ENCODE measurements at regions not wholly inside any gene's neighbourhood (a gene's known extent, or its start where the extent isn't known, plus 50 kb on each side); places are given as distances from the start of the nearest gene placed in this dataset.

DNA sequence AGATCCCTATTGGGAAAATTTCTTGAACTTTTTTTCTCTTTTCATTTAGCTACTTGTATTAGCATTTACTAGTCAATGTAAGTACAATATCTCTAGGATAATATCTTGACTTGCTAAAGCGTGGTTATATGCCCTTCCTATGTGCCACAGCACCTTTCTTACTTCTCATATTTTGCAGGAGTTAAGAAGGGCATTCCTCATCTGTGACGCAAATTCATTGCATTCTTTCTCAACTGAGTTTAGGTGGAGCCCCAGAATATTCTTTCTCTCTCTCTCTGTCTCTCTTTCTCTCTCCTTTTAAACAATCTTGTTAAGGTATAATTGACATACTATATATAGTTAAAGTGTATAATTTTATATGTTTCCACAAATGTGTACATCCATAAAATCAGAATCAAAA lies 266.1 kb downstream of the RAB38 start:
- DNase-seq (ENCODE audit: low spot score) (no peak), ATAC-seq (ENCODE audit: insufficient number of reproducible peaks, low FRiP score, low read depth) (no peak)
- H3K4me3 ChIP-seq, result no peak overlapping the region
- H3K27me3 ChIP-seq (replicated peaks; ENCODE audit: insufficient read depth), result no peaks in the 10 kb centered on the region
- H3K27ac ChIP-seq, result no peak overlapping the region
- H3K4me1 ChIP-seq (ENCODE audit: control insufficient read depth in 1 of 2, low read depth in 2 of 2), result no peaks in the 10 kb centered on the region
- TF ChIP-seq, protein P1, sequence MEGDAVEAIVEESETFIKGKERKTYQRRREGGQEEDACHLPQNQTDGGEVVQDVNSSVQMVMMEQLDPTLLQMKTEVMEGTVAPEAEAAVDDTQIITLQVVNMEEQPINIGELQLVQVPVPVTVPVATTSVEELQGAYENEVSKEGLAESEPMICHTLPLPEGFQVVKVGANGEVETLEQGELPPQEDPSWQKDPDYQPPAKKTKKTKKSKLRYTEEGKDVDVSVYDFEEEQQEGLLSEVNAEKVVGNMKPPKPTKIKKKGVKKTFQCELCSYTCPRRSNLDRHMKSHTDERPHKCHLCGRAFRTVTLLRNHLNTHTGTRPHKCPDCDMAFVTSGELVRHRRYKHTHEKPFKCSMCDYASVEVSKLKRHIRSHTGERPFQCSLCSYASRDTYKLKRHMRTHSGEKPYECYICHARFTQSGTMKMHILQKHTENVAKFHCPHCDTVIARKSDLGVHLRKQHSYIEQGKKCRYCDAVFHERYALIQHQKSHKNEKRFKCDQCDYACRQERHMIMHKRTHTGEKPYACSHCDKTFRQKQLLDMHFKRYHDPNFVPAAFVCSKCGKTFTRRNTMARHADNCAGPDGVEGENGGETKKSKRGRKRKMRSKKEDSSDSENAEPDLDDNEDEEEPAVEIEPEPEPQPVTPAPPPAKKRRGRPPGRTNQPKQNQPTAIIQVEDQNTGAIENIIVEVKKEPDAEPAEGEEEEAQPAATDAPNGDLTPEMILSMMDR (IDR thresholded peaks at IDR 0.05), result no peak
- no peaks in the 10 kb centered on the region for H3K9me3 ChIP-seq
- no peaks in the 10 kb centered on the region for H3K36me3 ChIP-seq

DNA sequence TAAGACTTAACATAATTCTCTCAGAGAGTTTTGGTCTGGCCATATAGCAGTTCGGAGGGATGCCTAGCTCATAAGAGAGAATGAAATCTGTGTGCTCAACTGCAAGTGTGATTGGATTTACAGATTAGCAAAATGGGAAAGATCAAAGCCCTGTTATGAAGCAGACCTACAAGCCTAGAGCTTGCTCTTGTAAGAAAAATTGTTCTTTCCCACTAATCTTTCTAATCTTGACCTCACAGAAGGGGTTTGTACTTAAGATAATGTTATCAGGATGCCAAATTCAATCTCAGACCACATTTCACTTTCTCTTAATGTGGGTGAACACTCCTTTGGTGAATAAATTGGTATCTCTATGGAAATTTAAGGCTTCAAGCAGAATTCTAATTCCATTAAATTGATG lies 267.2 kb downstream of the RAB38 start:
- DNase-seq (ENCODE audit: low spot score), result no peak
- TF ChIP-seq, protein P1 (IDR thresholded peaks at IDR 0.05), result no peak
- Histone ChIP-seq H3K9me3 (no peaks in the 10 kb centered on the region), H3K4me3 (no peak overlapping the region), H3K27me3 (replicated peaks; ENCODE audit: insufficient read depth) (no peaks in the 10 kb centered on the region), H3K27ac (no peak overlapping the region), H3K4me1 (ENCODE audit: control insufficient read depth in 1 of 2, low read depth in 2 of 2) (no peaks in the 10 kb centered on the region), H3K36me3 (no peaks in the 10 kb centered on the region)
- ATAC-seq (ENCODE audit: insufficient number of reproducible peaks, low FRiP score, low read depth), result no peak

DNA sequence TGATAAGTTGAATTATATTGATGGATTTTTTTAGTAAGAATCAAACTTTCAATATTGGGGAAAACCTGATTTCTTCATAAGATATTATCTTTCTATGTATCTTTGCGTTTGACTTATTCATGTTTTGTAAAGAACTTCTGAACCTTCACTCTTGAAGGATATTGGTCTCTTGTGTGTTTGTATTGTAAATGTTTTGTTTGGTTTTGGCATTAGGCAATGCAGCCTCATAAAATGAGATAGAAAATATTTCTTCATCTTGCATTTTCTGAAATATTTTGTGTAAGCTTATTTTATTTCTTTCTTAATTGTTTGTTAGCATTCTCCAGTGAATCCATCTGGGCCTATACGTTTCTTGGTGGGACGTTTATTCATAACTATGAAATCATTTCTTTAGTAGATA lies 271.9 kb downstream of the RAB38 start:
- H3K36me3 ChIP-seq, result no peaks in the 10 kb centered on the region
- DNase-seq (ENCODE audit: low spot score) (no peak), ATAC-seq (ENCODE audit: insufficient number of reproducible peaks, low FRiP score, low read depth) (no peak)
- H3K4me1 ChIP-seq (ENCODE audit: control insufficient read depth in 1 of 2, low read depth in 2 of 2), result no peaks in the 10 kb centered on the region
- H3K27me3 ChIP-seq (replicated peaks; ENCODE audit: insufficient read depth), result no peaks in the 10 kb centered on the region
- H3K9me3 ChIP-seq, result no peaks in the 10 kb centered on the region
- H3K27ac ChIP-seq, result no peak overlapping the region
- H3K4me3 ChIP-seq, result no peak overlapping the region
- TF ChIP-seq, protein P1 (IDR thresholded peaks at IDR 0.05), result no peak

DNA sequence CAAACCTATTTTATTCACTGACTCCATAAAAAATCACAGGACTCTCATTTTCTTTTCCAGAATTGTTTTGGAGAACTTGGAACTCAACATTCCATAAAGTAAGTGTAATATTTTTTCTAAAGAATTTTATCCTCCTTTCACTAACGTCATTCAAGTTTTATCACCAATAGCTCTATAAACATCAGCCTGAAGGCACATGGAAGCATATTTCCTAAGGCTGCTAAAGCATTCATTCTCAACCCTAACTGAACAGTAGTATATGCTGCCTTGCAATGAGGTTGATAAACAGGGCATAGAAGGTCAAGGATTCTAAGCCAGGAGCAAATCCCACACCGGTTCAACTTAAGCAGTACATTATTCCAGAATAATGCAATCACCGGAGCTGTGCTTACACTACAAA lies 273.9 kb downstream of the RAB38 start:
- no peak overlapping the region for H3K27ac ChIP-seq
- TF ChIP-seq, protein P1 (IDR thresholded peaks at IDR 0.05), result no peak
- H3K4me1 ChIP-seq (ENCODE audit: control insufficient read depth in 1 of 2, low read depth in 2 of 2), result no peaks in the 10 kb centered on the region
- no peaks in the 10 kb centered on the region for H3K27me3 ChIP-seq (replicated peaks; ENCODE audit: insufficient read depth)
- no peaks in the 10 kb centered on the region for H3K9me3 ChIP-seq
- no peak for DNase-seq (ENCODE audit: low spot score)
- no peak overlapping the region for H3K4me3 ChIP-seq
- no peak for ATAC-seq (ENCODE audit: insufficient number of reproducible peaks, low FRiP score, low read depth)
- H3K36me3 ChIP-seq, result no peaks in the 10 kb centered on the region

DNA sequence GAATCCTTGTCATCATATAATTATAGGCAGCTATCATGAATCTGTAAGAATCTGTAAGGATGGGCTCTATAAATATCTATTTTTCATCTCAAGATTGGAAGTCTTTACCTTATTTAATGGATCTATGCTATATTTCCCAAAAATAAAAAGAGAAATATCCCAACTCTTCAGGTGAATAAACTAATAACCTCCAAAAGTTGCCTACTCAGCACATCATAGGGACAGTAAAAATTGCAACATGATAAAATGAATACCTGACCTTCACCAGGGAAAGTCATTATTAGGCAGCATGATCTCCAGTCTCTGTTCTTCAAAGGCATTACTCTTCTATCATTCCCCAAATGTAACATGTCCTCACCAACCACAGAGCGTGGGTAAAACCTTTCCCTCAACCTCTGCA lies 277.3 kb downstream of the RAB38 start:
- Histone ChIP-seq H3K4me3 (no peak overlapping the region), H3K27ac (no peak overlapping the region), H3K4me1 (ENCODE audit: control insufficient read depth in 1 of 2, low read depth in 2 of 2) (no peaks in the 10 kb centered on the region), H3K9me3 (no peaks in the 10 kb centered on the region), H3K27me3 (replicated peaks; ENCODE audit: insufficient read depth) (no peaks in the 10 kb centered on the region), H3K36me3 (no peaks in the 10 kb centered on the region)
- TF ChIP-seq, protein P1 (IDR thresholded peaks at IDR 0.05), result no peak
- ATAC-seq (ENCODE audit: insufficient number of reproducible peaks, low FRiP score, low read depth) (no peak), DNase-seq (ENCODE audit: low spot score) (no peak)
